Skeletal muscle tissue (tissue), 3 donors: ENCODE measurements at regions not wholly inside any gene's neighbourhood (a gene's known extent, or its start where the extent isn't known, plus 50 kb on each side); places are given as distances from the start of the nearest gene placed in this dataset.

Experiments used
- H3K27ac ChIP-seq: one replicate; pipeline ENCODE4 v1.7.0; 2013; ENCODE audit warnings: mild to moderate bottlenecking, low read depth, low read length, inconsistent platforms
- H3K27me3 ChIP-seq, 3 donors: one replicate each; pipeline ENCODE4 v1.7.0; 2013; ENCODE audit warnings: low read length in 3 of 3; ENCODE audit not compliant: control insufficient read depth in 3 of 3, insufficient read depth in 3 of 3
- H3K36me3 ChIP-seq, 3 donors: one replicate each; pipeline ENCODE4 v1.7.0; 2013; ENCODE audit warnings: low read length in 3 of 3; ENCODE audit not compliant: control insufficient read depth in 3 of 3, insufficient read depth in 3 of 3
- H3K4me1 ChIP-seq, 3 donors: one replicate each; pipeline ENCODE4 v1.7.0; 2013; ENCODE audit warnings: low read length in 3 of 3, mild to moderate bottlenecking in 3 of 3; ENCODE audit not compliant: control insufficient read depth in 3 of 3, insufficient read depth in 3 of 3
- H3K4me3 ChIP-seq, 3 donors: one replicate each; pipeline ENCODE4 v1.7.0; 2013; ENCODE audit warnings: low read length in 3 of 3
- H3K9ac ChIP-seq, 3 donors: one replicate each; pipeline ENCODE4 v1.7.0; 2013; ENCODE audit warnings: low read length in 3 of 3, mild to moderate bottlenecking in 3 of 3, moderate library complexity in 2 of 3, low read depth in 1 of 3
- H3K9me3 ChIP-seq, 3 donors: one replicate each; pipeline ENCODE4 v1.7.0; 2013; ENCODE audit warnings: low read length in 3 of 3; ENCODE audit not compliant: control insufficient read depth in 3 of 3
- donor health status: Osteomylitis.

DNA sequence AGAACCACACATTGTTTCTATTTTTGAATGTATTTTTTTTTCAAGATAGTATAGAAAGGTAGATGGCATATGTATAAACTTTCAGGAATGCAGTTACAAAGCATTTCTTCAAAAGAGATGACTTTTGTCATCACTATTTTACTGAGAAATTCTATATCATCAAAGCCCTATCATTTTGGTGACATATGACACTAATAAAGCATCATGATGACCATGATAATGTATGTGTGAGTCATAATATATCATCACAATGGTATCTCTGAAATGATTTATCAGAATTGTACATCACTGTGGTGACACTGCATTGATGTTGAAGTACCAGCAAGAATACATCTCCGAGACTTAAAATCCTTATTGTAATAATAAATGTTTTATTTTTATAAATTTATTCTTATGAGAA, 1740.8 kb downstream of the PCDH7 start:
- Histone ChIP-seq H3K27ac (no peak overlapping the region), H3K9me3 (no peaks in the 10 kb centered on the region), H3K9ac (no peak overlapping the region), H3K36me3 (no peaks in the 10 kb centered on the region), H3K4me3 (no peak overlapping the region), H3K4me1 (no peaks in the 10 kb centered on the region), H3K27me3 (no peaks in the 10 kb centered on the region)

DNA sequence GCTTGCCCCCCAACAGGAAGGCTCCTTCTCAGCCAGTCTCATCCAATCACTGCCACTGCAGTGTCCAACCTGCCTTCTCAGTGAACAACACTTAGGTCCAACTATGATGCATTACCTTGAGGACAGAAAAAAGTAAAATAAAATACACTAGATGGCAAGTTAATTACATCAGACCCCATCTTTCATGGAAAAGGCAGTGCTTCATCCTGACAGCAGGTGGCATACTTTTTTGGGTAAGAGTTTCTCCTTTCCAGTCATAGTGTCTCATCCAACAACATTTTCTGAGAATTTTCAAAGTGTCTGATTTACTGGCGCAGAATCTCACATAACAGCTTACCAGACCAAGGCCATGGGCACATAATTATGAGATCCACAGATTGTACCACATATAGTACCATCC, 1742.8 kb downstream of the PCDH7 start:
- Histone ChIP-seq H3K4me3 (no peak overlapping the region), H3K27ac (no peak overlapping the region), H3K9me3 (no peaks in the 10 kb centered on the region), H3K36me3 (no peaks in the 10 kb centered on the region), H3K9ac (no peak overlapping the region), H3K27me3 (no peaks in the 10 kb centered on the region), H3K4me1 (no peaks in the 10 kb centered on the region)

DNA sequence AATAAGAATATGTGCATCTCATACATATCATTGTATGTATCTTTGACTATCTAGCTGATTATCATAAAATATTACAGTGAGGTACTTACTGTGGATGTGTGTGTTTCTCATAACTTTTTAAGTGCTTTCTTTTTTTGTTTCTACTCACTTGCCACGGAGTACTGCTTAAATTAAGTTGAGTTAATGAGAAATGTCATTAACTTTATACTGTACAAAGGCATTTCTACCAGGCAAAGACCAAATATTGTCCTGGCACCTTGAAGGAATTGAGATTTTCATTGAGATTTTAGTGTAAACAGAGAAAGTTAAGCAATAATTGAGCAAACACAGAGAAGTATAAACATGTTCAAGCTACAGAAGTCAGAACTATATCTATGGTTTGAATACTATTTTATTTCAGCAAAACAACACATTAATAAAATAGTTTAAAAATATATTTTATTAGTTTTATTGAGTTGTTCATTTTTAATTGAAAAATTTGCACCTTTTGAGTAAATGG, 1750.0 kb downstream of the PCDH7 start:
- no peak overlapping the region for H3K9ac ChIP-seq
- no peaks in the 10 kb centered on the region for H3K27me3 ChIP-seq
- no peaks in the 10 kb centered on the region for H3K36me3 ChIP-seq
- no peak overlapping the region for H3K4me3 ChIP-seq
- no peaks in the 10 kb centered on the region for H3K4me1 ChIP-seq
- H3K9me3 ChIP-seq, result no peaks in the 10 kb centered on the region
- H3K27ac ChIP-seq, result no peak overlapping the region

DNA sequence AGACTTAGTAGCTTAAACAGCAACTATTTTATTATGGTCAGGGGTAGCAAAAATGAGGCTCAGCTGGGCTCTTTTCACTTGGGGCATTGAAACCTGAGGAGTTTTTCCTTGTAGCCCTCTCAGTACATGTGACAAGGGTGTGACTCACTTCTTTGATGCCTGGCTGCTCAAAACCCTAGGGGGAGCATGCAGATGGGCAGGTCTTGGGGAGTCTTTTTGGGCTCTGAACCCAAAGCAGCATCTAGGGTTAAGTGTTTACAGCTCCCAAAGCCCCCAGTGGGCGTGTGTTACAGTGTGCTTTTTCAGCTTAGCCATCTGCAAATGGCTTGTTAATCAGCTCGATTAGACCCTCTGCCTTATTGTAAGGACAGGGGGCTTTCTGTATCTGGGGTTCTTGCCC, 1752.7 kb downstream of the PCDH7 start:
- no peaks in the 10 kb centered on the region for H3K27me3 ChIP-seq
- H3K9ac ChIP-seq, result no peak overlapping the region
- H3K36me3 ChIP-seq, result no peaks in the 10 kb centered on the region
- no peak overlapping the region for H3K4me3 ChIP-seq
- no peak overlapping the region for H3K27ac ChIP-seq
- H3K9me3 ChIP-seq, result no peaks in the 10 kb centered on the region
- H3K4me1 ChIP-seq, result no peaks in the 10 kb centered on the region

DNA sequence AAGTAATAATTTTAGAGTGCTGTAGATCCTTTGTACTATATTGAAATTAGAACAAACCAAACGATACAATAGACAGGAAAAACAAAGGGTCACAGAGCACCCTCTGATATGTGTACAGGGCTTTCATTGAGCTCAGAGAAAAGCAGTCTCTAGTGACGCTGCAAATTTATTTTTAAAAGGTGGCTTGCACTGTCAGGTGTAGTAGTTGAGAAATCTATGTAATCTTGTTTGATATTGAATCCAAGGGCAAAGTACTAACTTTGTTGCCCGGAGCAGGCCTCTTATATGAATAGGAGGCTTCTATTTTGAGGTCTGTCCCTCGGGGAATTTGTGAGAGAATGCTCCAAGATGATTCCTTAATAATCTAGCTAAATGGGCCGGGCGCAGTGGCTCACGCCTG, 1755.5 kb downstream of the PCDH7 start:
- Histone ChIP-seq H3K4me1 (no peaks in the 10 kb centered on the region), H3K27me3 (no peaks in the 10 kb centered on the region), H3K9ac (no peak overlapping the region), H3K4me3 (no peak overlapping the region), H3K9me3 (peaks cover 0 to under 1% (median 0%) of the 10 kb centered on the region in 3 donors), H3K36me3 (no peaks in the 10 kb centered on the region), H3K27ac (no peak overlapping the region)

DNA sequence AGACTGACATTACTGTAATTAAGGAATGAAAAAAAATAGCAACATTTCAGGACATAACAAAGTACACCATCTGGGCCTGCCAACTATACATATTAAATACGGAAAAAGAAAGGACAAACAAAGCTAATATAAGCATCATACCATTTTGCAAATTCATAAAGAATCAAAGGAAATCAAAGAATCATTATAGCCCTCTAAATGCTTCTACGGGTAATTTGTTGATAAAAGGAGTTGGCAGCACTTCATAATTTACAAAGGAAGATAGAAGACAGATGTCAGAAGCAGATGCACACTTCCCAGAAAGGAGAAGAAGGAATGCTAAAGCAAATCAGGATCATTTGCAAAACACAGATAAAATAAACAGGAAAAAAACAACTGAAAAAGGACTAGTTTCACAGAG, 1757.3 kb downstream of the PCDH7 start:
- Histone ChIP-seq H3K4me3 (no peak overlapping the region), H3K4me1 (no peaks in the 10 kb centered on the region), H3K36me3 (no peaks in the 10 kb centered on the region), H3K27me3 (no peaks in the 10 kb centered on the region), H3K9me3 (peaks cover 0 to 2% (median 2%) of the 10 kb centered on the region in 3 donors), H3K27ac (no peak overlapping the region), H3K9ac (no peak overlapping the region)

DNA sequence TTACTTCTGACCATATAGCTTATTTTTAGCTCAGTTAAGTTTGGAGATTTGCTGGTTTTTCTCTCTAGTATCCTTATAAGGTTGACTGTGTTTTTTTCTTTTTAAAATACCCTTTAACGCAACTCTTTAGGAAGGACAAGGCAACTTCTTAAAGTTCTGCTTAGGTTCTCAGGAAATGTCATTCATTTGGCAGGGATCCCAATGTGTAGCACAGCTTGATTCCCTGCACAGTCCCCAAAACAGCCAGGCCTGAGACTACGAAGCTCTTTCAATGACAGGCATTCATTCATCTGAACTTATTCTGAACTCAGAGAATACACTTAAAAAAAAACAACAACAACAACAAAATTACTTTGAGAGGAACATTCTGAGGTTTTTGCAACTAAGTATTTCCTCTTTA, 1765.8 kb downstream of the PCDH7 start:
- Histone ChIP-seq H3K36me3 (no peaks in the 10 kb centered on the region), H3K27ac (no peak overlapping the region), H3K4me3 (no peak overlapping the region), H3K4me1 (no peaks in the 10 kb centered on the region), H3K27me3 (no peaks in the 10 kb centered on the region), H3K9me3 (peaks cover 0 to 2% (median 0%) of the 10 kb centered on the region in 3 donors), H3K9ac (no peak overlapping the region)

DNA sequence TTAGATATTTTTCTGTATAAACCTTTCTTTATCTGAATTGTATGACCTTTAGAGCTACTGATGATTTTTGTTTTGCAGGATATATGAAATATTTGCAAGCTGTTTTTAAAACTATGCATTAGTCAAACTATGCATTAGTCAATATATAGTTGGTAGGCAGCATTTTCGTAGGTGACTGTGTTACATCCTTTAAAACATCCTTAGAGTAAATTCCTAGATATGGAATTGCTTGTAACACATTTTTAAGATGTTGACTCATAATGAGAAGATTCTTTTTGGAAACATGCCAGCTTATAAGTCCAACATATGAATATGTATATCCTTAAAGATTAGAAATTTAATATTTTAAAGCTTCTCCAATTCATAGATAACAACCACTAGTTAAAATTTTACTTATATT, 1768.5 kb downstream of the PCDH7 start:
- no peaks in the 10 kb centered on the region for H3K36me3 ChIP-seq
- no peaks in the 10 kb centered on the region for H3K27me3 ChIP-seq
- H3K27ac ChIP-seq, result no peak overlapping the region

DNA sequence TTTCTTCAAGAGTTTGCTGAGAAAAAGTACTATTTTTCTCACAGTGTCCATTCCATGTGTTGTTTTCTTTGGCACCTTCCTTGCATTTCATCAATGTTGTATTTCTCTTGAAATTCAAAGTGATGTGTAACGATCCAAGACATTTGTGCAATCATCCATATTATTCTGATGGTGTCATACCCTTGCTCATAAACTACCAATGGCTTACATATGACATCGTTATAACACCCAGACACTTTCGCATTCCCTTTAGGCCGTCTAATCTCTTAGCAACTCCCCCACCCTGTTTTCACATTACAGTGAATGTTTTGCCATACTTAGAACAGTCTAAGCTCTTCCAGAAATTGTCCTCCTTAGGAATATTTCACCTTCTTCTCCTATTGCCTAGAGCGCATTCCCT, 1779.0 kb downstream of the PCDH7 start:
- Histone ChIP-seq H3K4me3 (no peak overlapping the region), H3K27ac (no peak overlapping the region), H3K9me3 (no peaks in the 10 kb centered on the region), H3K9ac (no peak overlapping the region), H3K27me3 (no peaks in the 10 kb centered on the region), H3K4me1 (no peaks in the 10 kb centered on the region), H3K36me3 (no peaks in the 10 kb centered on the region)

More for the DNA sequence above, 1768.5 kb downstream of the PCDH7 start:
- Histone ChIP-seq H3K4me1 (no peaks in the 10 kb centered on the region), H3K4me3 (no peak overlapping the region), H3K9ac (no peak overlapping the region), H3K9me3 (no peaks in the 10 kb centered on the region)

DNA sequence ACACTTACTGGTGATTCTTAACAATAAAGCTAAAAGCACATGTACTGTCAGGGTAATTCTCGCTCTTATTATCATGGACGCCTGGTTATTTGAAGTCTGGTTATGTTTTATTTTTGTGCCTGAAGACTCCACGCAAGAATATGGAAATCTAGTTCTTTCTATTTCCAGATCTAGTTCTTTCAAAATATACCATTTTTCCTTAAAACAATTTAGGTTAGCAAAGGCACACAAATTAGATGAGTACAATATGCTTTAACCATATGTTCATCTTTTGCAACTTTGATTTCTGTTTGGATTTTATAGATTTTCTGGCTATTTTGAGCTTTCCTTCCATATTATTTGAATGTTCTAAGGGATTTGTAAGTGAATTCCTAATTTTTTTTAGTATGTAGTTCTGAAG, 1783.1 kb downstream of the PCDH7 start:
- no peaks in the 10 kb centered on the region for H3K27me3 ChIP-seq
- H3K4me1 ChIP-seq, result no peaks in the 10 kb centered on the region
- no peak overlapping the region for H3K27ac ChIP-seq
- H3K36me3 ChIP-seq, result no peaks in the 10 kb centered on the region
- no peaks in the 10 kb centered on the region for H3K9me3 ChIP-seq
- no peak overlapping the region for H3K4me3 ChIP-seq
- H3K9ac ChIP-seq, result no peak overlapping the region

DNA sequence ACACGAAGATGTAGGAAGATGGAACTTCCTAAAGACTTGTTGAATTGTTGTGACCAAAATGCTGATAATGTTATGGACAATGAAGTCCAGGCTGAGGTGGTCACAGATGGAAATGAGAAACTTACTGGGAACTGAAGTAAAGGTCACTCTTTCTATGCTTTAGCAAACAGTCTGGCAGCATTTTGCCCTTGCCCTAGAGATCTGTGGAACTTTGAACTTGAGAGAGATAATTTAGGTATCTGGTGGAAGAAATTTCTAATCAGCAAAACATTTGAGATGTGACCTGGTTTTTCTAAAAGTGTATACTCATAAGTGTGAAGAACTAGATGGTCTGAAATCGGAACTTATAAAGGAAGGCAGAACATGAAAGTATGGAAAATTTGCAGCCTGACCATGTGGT, 1785.9 kb downstream of the PCDH7 start:
- Histone ChIP-seq H3K4me1 (no peaks in the 10 kb centered on the region), H3K27ac (no peak overlapping the region), H3K36me3 (no peaks in the 10 kb centered on the region)

More for the DNA sequence above, 1785.9 kb downstream of the PCDH7 start:
- Histone ChIP-seq H3K4me3 (no peak overlapping the region), H3K9ac (no peak overlapping the region), H3K27me3 (no peaks in the 10 kb centered on the region), H3K9me3 (no peaks in the 10 kb centered on the region)
